OCI-LY7 (cell line): ENCODE measurements at regions not wholly inside any gene's neighbourhood (a gene's known extent, or its start where the extent isn't known, plus 50 kb on each side); places are given as distances from the start of the nearest gene placed in this dataset.

Source experiments
- BruUV-seq: library from RNA; stranded (reverse); fragments of 400-500 nt; replicated peaks from 2 replicates; lab custom pipeline; 2021; lab: Mats Ljungman, UMichigan
- CTCF ChIA-PET: fragments of 300-600 bp; sonication (Branson Sonifier 250); formaldehyde crosslinking; loops from one replicate; lab custom pipeline; 2022; ENCODE audit warnings: antibody characterized with exemption; ENCODE audit not compliant: unreplicated experiment; lab: Charles Lee
- POLR2A ChIA-PET: fragments of 300-600 bp; sonication (Branson Sonifier 250); formaldehyde crosslinking; loops from one replicate; lab custom pipeline; 2022; ENCODE audit warnings: antibody characterized with exemption; lab: Charles Lee
- DNase-seq: peaks from one replicate; pipeline ENCODE4 v3.0.0-alpha.2; 2015; ENCODE audit warnings: low spot score
- H2AFZ ChIP-seq: fragments of 200-600 bp; sonication (generic), shearing (Covaris generic); 2 replicates; pipeline ENCODE4 v1.6.1; 2014; ENCODE audit warnings: mild to moderate bottlenecking, antibody characterized with exemption, low read length, moderate library complexity
- H3K27ac ChIP-seq: fragments of 200-600 bp; sonication (generic); 2 replicates; pipeline ENCODE4 v1.5.1; 2014; ENCODE audit warnings: mixed run types, low read depth, mild to moderate bottlenecking, moderate library complexity, low read length, inconsistent platforms; ENCODE audit not compliant: poor library complexity, severe bottlenecking
- H3K36me3 ChIP-seq: fragments of 200-600 bp; sonication (generic); 2 replicates; pipeline ENCODE4 v1.6.1; 2014; ENCODE audit warnings: mild to moderate bottlenecking, antibody characterized with exemption, low read length, moderate library complexity, mixed read lengths; ENCODE audit not compliant: insufficient read depth
- H3K4me1 ChIP-seq: fragments of 200-600 bp; sonication (generic); 2 replicates; pipeline ENCODE4 v1.5.1; 2014; ENCODE audit warnings: mild to moderate bottlenecking, low read length; ENCODE audit not compliant: insufficient read depth, poor library complexity, severe bottlenecking
- H3K4me2 ChIP-seq: fragments of 200-600 bp; sonication (generic); 2 replicates; pipeline ENCODE4 v1.6.1; 2014; ENCODE audit warnings: mild to moderate bottlenecking, low read length
- H3K4me3 ChIP-seq: fragments of 200-600 bp; sonication (generic); 2 replicates; pipeline ENCODE4 v1.5.1; 2014; ENCODE audit warnings: mild to moderate bottlenecking, low read depth, low read length; ENCODE audit not compliant: poor library complexity, severe bottlenecking
- H3K79me2 ChIP-seq: fragments of 200-600 bp; sonication (generic); 2 replicates; pipeline ENCODE4 v1.6.1; 2016; ENCODE audit warnings: low read depth, mild to moderate bottlenecking, low read length, moderate library complexity, mixed read lengths; ENCODE audit not compliant: insufficient read depth
- H3K9me2 ChIP-seq: fragments of 200-600 bp; sonication (generic); 2 replicates; pipeline ENCODE4 v1.6.1; 2016; ENCODE audit warnings: mild to moderate bottlenecking, low read length, mixed read lengths; ENCODE audit not compliant: insufficient read depth
- H3K9me3 ChIP-seq: fragments of 200-600 bp; sonication (generic); 2 replicates; pipeline ENCODE4 v1.6.1; 2014; ENCODE audit warnings: mild to moderate bottlenecking, mixed run types, low read length, mixed read lengths
- H4K20me1 ChIP-seq: fragments of 200-600 bp; sonication (generic); 2 replicates; pipeline ENCODE4 v1.6.1; 2014; ENCODE audit warnings: mild to moderate bottlenecking, antibody characterized with exemption, low read length, moderate library complexity, mixed read lengths; ENCODE audit not compliant: insufficient read depth
- CTCF ChIP-seq: fragments of 200-600 bp; sonication (generic); conservative IDR thresholded peaks from 2 replicates; pipeline ENCODE4 v1.5.1; 2014; ENCODE audit warnings: mild to moderate bottlenecking, antibody characterized with exemption, low read length, moderate library complexity, mixed read lengths
- EZH2phosphoT487 ChIP-seq: fragments of 200-600 bp; sonication (generic); IDR thresholded peaks from 2 replicates; pipeline ENCODE4 v1.6.1; 2018; ENCODE audit warnings: low read depth, borderline replicate concordance, mild to moderate bottlenecking, mixed run types, antibody characterized with exemption, low read length, moderate library complexity, mixed read lengths
- intact Hi-C: fragments of 100-400 bp; cut with micrococcal nuclease; formaldehyde crosslinking; loops from one replicate; pipeline ENCODE4 v1.10.0; 2022; ENCODE audit not compliant: unreplicated experiment

DNA sequence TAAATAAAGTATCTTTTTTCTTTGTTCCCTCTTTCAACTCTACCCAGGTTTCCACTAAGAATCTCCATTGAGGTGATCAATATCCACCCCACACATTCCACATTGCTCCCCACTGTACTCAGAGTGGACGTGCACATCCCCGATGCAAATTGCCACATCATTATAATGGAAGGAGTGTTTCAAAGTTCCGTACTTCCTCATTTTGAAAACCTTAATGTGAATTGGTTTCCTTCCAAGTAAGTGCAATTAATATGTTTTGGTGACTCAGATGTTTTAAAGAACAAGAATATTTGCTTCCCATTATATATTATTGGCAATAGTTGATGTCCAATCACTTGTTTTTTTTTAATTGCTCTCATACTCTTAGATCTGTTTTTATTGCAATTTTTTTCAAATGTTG is 463.6 kb downstream of the HACE1 start:
- intact Hi-C loops, result no loop called here
- no peak for DNase-seq

DNA sequence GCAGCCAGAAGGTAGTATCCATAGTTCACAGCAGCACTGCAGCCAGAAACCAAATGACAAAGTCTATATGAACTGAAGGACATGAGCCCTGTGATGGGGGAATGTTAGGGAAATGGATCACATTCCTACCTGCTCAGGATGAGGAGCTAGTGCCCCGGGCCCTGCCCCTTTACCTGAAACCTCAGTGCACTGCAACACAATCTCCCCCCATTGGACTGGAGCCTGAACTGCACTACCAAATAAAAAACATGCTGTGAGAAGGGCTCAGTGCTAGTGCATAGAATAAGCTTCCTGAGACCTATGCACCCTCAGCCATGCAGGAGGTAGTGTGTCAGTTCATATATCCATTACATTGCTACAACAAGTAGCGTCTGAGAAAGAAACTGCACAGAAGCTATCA is 477.8 kb downstream of the HACE1 start:
- no peak overlapping the region for H3K4me2 ChIP-seq
- H3K79me2 ChIP-seq, result no peaks in the 10 kb centered on the region
- no peaks in the 10 kb centered on the region for H3K9me2 ChIP-seq
- TF ChIP-seq CTCF (no peak), EZH2phosphoT487 (no peak)
- no peaks in the 10 kb centered on the region for H3K9me3 ChIP-seq
- CTCF ChIA-PET, result no interaction called here
- H2AFZ ChIP-seq, result no peak overlapping the region
- H3K4me1 ChIP-seq, result no peaks in the 10 kb centered on the region
- DNase-seq, result no peak
- intact Hi-C loops, result no loop called here
- H3K36me3 ChIP-seq, result no peaks in the 10 kb centered on the region
- H3K4me3 ChIP-seq, result no peak overlapping the region
- POLR2A ChIA-PET, result no interaction called here
- no peaks in the 10 kb centered on the region for H4K20me1 ChIP-seq
- H3K27ac ChIP-seq, result no peak overlapping the region
- no TSS peak for BruUV-seq

More for the DNA sequence above, 463.6 kb downstream of the HACE1 start:
- no peaks in the 10 kb centered on the region for H3K36me3 ChIP-seq
- ChIA-PET CTCF (no interaction called here), POLR2A (interaction anchor here (0.6 kb wide), 1 partner anchor 532 kb away, joined by 3 read pairs; no protein-coding TSS in a partner anchor)
- H3K4me2 ChIP-seq, result no peak overlapping the region
- no peak overlapping the region for H2AFZ ChIP-seq
- no peak overlapping the region for H3K4me3 ChIP-seq
- BruUV-seq, result no TSS peak
- no peaks in the 10 kb centered on the region for H3K9me3 ChIP-seq
- TF ChIP-seq CTCF, result no peak
- H3K4me1 ChIP-seq, result no peaks in the 10 kb centered on the region
- no peaks in the 10 kb centered on the region for H3K79me2 ChIP-seq
- no peaks in the 10 kb centered on the region for H4K20me1 ChIP-seq
- no peaks in the 10 kb centered on the region for H3K9me2 ChIP-seq
- no peak overlapping the region for H3K27ac ChIP-seq

DNA sequence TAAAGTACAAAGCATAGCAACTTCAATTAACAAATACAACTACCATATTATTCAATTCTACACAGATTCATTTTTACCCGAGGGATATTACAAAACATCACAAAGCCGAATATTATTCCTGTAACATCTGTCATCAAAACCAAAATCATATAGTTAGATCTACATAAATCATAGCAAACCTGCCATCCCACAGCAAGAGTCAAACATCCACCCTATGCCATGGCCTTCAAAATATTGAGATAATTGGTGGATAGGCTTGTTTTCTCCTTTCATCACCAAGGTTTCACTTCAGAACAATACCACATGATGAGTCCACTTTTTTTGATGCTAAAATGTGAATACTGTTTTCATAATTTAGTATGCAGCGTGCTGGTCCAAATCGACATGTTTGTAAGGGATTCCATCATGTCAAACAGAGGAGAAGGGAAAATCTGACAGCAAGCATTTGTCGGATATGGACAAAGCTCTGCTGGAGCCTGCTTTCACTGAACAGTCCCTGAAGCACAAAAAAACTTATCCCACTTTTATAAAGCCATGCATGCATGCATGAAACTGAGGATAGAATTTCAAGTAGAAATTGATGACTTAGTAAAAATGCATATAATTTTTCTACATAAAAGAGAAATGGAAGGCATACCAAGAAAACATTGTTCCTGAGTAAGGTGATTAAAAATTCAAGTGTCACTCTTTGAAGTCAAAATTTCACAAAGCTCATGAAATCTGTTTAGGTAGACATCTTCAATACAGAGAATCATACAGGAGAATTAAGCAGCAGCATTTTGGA is 494.1 kb downstream of the HACE1 start:
- no peak overlapping the region for H3K4me2 ChIP-seq
- no peaks in the 10 kb centered on the region for H3K36me3 ChIP-seq
- H3K4me1 ChIP-seq, result no peaks in the 10 kb centered on the region
- no peak for DNase-seq
- H3K79me2 ChIP-seq, result no peaks in the 10 kb centered on the region
- no peaks in the 10 kb centered on the region for H3K9me3 ChIP-seq
- no TSS peak for BruUV-seq
- no peak for TF ChIP-seq CTCF
- TF ChIP-seq EZH2phosphoT487, result no peak
- ChIA-PET CTCF (no interaction called here), POLR2A (no interaction called here)
- H3K4me3 ChIP-seq, result no peak overlapping the region
- no peaks in the 10 kb centered on the region for H4K20me1 ChIP-seq
- no peaks in the 10 kb centered on the region for H3K9me2 ChIP-seq
- intact Hi-C loops, result no loop called here
- no peak overlapping the region for H2AFZ ChIP-seq
- no peak overlapping the region for H3K27ac ChIP-seq
